ENCODE measurements at regions not wholly inside any gene's neighbourhood (a gene's known extent, or its start where the extent isn't known, plus 50 kb on each side); places are given as distances from the start of the nearest gene placed in this dataset.

DNA sequence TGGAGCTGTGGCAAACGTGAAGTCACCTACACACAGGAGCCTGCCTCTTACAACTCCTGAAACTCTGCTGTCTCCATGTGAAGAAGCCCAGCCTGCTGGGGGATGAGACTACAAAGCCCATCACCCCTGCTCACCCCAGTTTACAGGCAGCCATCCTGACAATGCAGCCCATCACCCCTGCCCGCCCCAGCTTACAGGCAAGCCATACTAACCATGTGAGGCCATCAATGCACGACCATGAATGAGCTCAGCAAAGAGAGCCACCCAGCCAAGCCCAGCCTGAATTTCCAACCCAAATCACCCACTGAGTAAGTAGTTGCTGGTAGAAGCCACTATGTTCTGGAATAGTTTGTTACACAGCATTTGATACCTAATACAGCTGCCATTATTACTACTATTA lies 185.4 kb upstream of the NSMCE3 start:
- TF ChIP-seq, protein P1, sequence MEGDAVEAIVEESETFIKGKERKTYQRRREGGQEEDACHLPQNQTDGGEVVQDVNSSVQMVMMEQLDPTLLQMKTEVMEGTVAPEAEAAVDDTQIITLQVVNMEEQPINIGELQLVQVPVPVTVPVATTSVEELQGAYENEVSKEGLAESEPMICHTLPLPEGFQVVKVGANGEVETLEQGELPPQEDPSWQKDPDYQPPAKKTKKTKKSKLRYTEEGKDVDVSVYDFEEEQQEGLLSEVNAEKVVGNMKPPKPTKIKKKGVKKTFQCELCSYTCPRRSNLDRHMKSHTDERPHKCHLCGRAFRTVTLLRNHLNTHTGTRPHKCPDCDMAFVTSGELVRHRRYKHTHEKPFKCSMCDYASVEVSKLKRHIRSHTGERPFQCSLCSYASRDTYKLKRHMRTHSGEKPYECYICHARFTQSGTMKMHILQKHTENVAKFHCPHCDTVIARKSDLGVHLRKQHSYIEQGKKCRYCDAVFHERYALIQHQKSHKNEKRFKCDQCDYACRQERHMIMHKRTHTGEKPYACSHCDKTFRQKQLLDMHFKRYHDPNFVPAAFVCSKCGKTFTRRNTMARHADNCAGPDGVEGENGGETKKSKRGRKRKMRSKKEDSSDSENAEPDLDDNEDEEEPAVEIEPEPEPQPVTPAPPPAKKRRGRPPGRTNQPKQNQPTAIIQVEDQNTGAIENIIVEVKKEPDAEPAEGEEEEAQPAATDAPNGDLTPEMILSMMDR (IDR thresholded peaks at IDR 0.05) = no peak
- no peak for TF ChIP-seq POLR2AphosphoS5 (IDR thresholded peaks at IDR 0.05)
